GM03348 (cell line): ENCODE measurements at regions not wholly inside any gene's neighbourhood (a gene's known extent, or its start where the extent isn't known, plus 50 kb on each side); places are given as distances from the start of the nearest gene placed in this dataset.

Source experiments
- DNase-seq: peaks from one replicate; pipeline ENCODE4 v3.0.0; 2012; ENCODE audit warnings: low spot score

GRCh38 chr2:150319085-150319484, 168.4 kb downstream of the RND3 start:
- DNase-seq = no peak

GRCh38 chr2:150312271-150312670, 175.2 kb downstream of the RND3 start:
- DNase-seq = no peak

- DNase-seq = no peak
Observed at GRCh38 chr2:150309311-150310080, 178.0 kb downstream of the RND3 start.

- DNase-seq = no peak
Observed at GRCh38 chr2:150307258-150307657, 180.2 kb downstream of the RND3 start.

GRCh38 chr2:150303281-150303680, 184.2 kb downstream of the RND3 start:
- no peak for DNase-seq

GRCh38 chr2:150298571-150299305, 188.7 kb downstream of the RND3 start:
- DNase-seq = no peak

- peak; percentile 11 for DNase-seq
Observed at GRCh38 chr2:150296770-150297546, 190.5 kb downstream of the RND3 start.

- no peak for DNase-seq
Observed at GRCh38 chr2:150295544-150295943, 191.9 kb downstream of the RND3 start.

GRCh38 chr2:150293771-150294170, 193.7 kb downstream of the RND3 start:
- DNase-seq = no peak

GRCh38 chr2:150292807-150293206, 194.7 kb downstream of the RND3 start:
- no peak for DNase-seq

GRCh38 chr2:150292192-150292591, 195.3 kb downstream of the RND3 start:
- no peak for DNase-seq

- DNase-seq = no peak
Observed at GRCh38 chr2:150286730-150287362, 200.6 kb downstream of the RND3 start.

- DNase-seq = no peak
Observed at GRCh38 chr2:150284116-150284515, 203.4 kb downstream of the RND3 start.

GRCh38 chr2:150282771-150283371, 204.6 kb downstream of the RND3 start:
- DNase-seq = peak; percentile 27

GRCh38 chr2:150282357-150282756, 205.1 kb downstream of the RND3 start:
- DNase-seq = no peak

GRCh38 chr2:150280231-150280630, 207.2 kb downstream of the RND3 start:
- DNase-seq = peak; percentile 63

GRCh38 chr2:150279686-150280085, 207.8 kb downstream of the RND3 start:
- DNase-seq = no peak

- DNase-seq = no peak
Observed at GRCh38 chr2:150276737-150277136, 210.7 kb downstream of the RND3 start.

- DNase-seq = no peak
Observed at GRCh38 chr2:150274108-150274507, 213.4 kb downstream of the RND3 start.

GRCh38 chr2:150271952-150272802, 215.3 kb downstream of the RND3 start:
- DNase-seq = peak; percentile 75
